OCI-LY3 (cell line): ENCODE measurements at regions not wholly inside any gene's neighbourhood (a gene's known extent, or its start where the extent isn't known, plus 50 kb on each side); places are given as distances from the start of the nearest gene placed in this dataset.

Source experiments
- CTCF ChIP-seq: fragments of 200-600, 300-600 bp; sonication (generic); IDR thresholded peaks from 2 replicates; pipeline ENCODE4 v1.5.1; 2014; ENCODE audit warnings: antibody characterized with exemption, low read length, low read depth
- EZH2phosphoT487 ChIP-seq: fragments of 200-600 bp; shearing (Covaris generic); IDR thresholded peaks from 2 replicates; pipeline ENCODE4 v1.6.1; 2018; ENCODE audit warnings: antibody characterized with exemption, mixed run types, low read depth

- TF ChIP-seq CTCF (no peak), EZH2phosphoT487 (no peak)
Observed at GRCh38 chr2:221087779-221088178, 484.3 kb downstream of the EPHA4 start.
